ENCODE measurements at regions not wholly inside any gene's neighbourhood (a gene's known extent, or its start where the extent isn't known, plus 50 kb on each side); places are given as distances from the start of the nearest gene placed in this dataset.
"Not testable (repeated sequence)": the region's sequence is repeated elsewhere in the genome, so short reads cannot be mapped to it uniquely, and the experiment has no call there.

DNA sequence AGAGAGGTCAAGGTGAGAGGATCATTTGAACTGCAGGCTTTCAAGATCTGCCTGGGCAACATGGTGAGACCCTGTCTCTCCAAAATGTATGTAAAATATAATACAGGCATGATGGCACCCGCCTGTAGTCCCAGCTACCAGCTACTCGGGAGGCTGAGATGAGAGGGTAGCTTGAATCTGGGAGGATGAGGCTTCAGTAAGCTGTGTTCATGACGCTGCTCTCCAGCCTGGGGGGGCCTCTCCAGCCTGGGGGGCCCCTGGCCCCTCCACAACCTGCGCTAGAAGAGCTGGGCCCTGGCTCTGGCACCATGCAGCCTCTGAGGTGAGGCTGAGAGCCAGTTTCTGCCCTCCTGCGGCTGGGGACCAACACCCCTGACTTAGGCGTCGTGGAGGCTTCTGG is 85.3 kb downstream of the POTEH start:
- TF ChIP-seq CTCF, POLR2A, EP300 (IDR thresholded peaks at IDR 0.05): not testable (repeated sequence)
